ENCODE measurements at regions not wholly inside any gene's neighbourhood (a gene's known extent, or its start where the extent isn't known, plus 50 kb on each side); places are given as distances from the start of the nearest gene placed in this dataset.

DNA sequence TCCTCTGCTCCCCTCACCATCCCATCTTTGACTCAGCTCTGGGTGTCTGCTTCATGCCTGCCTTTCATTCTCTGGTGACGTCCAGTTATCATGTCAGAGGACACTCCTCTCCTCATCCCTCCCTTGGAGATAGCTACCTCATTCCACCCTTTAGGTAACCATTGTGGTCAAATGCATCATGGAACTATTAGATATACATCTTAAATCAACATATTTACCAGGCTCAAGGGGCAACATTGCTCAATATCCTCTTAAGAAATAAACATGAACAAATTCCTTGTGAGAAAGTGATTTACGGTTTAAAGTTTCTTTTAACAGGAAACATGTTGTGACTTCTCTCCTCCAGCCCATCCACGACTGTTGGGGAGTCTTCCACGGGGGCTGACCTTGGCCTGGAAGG is 511.6 kb upstream of the IGFBP3 start:
- CTCF ChIA-PET = no interaction called here

DNA sequence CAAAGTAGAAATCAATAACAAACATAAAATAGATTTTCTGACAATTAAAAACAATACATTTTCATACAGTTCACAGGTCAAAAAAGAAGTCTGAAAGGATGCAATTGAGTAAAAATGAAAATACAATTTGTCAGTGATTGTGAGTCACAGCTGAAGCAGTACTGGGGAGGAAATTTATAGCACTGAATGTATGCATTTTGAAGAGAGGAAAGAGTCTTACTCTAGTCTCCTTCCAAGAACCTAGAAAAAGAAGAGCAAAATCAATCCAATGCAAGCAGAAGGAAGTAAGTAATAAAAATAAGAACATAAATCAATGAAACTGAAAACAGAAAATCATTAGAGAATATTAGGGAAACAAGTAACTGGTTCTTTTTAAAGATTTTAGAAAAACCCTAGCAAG is 507.2 kb upstream of the IGFBP3 start:
- no peaks in the 10 kb centered on the region for H3K79me2 ChIP-seq (ENCODE audit: control insufficient read depth, insufficient read depth, low read length)
- H3K4me3 ChIP-seq (ENCODE audit: control extremely low read depth in 1 of 5, extremely low read depth in 1 of 5, insufficient read depth in 1 of 5, low read depth in 2 of 5, low read length in 4 of 5) = no peak overlapping the region
- no peaks in the 10 kb centered on the region for H3K4me1 ChIP-seq (ENCODE audit: control insufficient read depth in 2 of 2, insufficient read depth in 2 of 2, low read length in 2 of 2)
- no peak for ATAC-seq (ENCODE audit: low read depth)
- H3K9me3 ChIP-seq (ENCODE audit: control extremely low read depth in 1 of 3, control insufficient read depth in 2 of 3, insufficient read depth in 1 of 3, low read length in 2 of 3) = peaks cover 0 to 6% (median 0%) of the 10 kb centered on the region in 3 donors
- no peaks in the 10 kb centered on the region for H3K36me3 ChIP-seq (replicated peaks in 1 of 2; ENCODE audit: control extremely low read depth in 1 of 2, control insufficient read depth in 1 of 2, extremely low read depth in 1 of 2, insufficient read depth in 2 of 2, low read length in 1 of 2)
- Mint-ChIP-seq H3K4me3 (no peak overlapping the region), H3K27me3 (no peaks in the 10 kb centered on the region), H3K4me1 (no peaks in the 10 kb centered on the region), H3K27ac (no peak overlapping the region), H3K9me3 (ENCODE audit: insufficient read depth) (peaks cover 2% of the 10 kb centered on the region)
- ChIA-PET POLR2A (no interaction called here), CTCF (no interaction called here)
- H3K4me2 ChIP-seq (replicated peaks; ENCODE audit: low read depth, low read length, poor library complexity, severe bottlenecking) = no peak overlapping the region
- H3K27me3 ChIP-seq (replicated peaks in 1 of 4; ENCODE audit: control extremely low read depth in 1 of 4, control insufficient read depth in 3 of 4, insufficient read depth in 4 of 4, low read length in 3 of 4) = no peaks in the 10 kb centered on the region
- H3K27ac ChIP-seq (ENCODE audit: low read length in 2 of 2) = no peak overlapping the region
- H3K9ac ChIP-seq (ENCODE audit: low read length) = no peak overlapping the region
- intact Hi-C loops (cut with micrococcal nuclease) = no loop called here
- no peak overlapping the region for H2AFZ ChIP-seq (ENCODE audit: insufficient read depth, low read depth, low read length, poor library complexity, severe bottlenecking)
- no peaks in the 10 kb centered on the region for H4K20me1 ChIP-seq (ENCODE audit: control insufficient read depth, insufficient read depth, low read length, poor library complexity, severe bottlenecking)
- TF ChIP-seq EZH2 (IDR thresholded peaks at IDR 0.05; ENCODE audit: borderline replicate concordance, insufficient read depth, low read depth, low read length, poor library complexity, severe bottlenecking) = no peak
- TF ChIP-seq, protein P1, sequence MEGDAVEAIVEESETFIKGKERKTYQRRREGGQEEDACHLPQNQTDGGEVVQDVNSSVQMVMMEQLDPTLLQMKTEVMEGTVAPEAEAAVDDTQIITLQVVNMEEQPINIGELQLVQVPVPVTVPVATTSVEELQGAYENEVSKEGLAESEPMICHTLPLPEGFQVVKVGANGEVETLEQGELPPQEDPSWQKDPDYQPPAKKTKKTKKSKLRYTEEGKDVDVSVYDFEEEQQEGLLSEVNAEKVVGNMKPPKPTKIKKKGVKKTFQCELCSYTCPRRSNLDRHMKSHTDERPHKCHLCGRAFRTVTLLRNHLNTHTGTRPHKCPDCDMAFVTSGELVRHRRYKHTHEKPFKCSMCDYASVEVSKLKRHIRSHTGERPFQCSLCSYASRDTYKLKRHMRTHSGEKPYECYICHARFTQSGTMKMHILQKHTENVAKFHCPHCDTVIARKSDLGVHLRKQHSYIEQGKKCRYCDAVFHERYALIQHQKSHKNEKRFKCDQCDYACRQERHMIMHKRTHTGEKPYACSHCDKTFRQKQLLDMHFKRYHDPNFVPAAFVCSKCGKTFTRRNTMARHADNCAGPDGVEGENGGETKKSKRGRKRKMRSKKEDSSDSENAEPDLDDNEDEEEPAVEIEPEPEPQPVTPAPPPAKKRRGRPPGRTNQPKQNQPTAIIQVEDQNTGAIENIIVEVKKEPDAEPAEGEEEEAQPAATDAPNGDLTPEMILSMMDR (IDR thresholded peaks at IDR 0.05) = no peak
- no peak for DNase-seq

More for the DNA sequence above, 511.6 kb upstream of the IGFBP3 start:
- Histone ChIP-seq H3K4me1 (ENCODE audit: control insufficient read depth in 2 of 2, insufficient read depth in 2 of 2, low read length in 2 of 2) (no peaks in the 10 kb centered on the region), H3K36me3 (replicated peaks in 1 of 2; ENCODE audit: control extremely low read depth in 1 of 2, control insufficient read depth in 1 of 2, extremely low read depth in 1 of 2, insufficient read depth in 2 of 2, low read length in 1 of 2) (no peaks in the 10 kb centered on the region), H3K9ac (ENCODE audit: low read length) (no peak overlapping the region), H3K4me2 (replicated peaks; ENCODE audit: low read depth, low read length, poor library complexity, severe bottlenecking) (no peak overlapping the region), H3K79me2 (ENCODE audit: control insufficient read depth, insufficient read depth, low read length) (no peaks in the 10 kb centered on the region), H3K27me3 (replicated peaks in 1 of 4; ENCODE audit: control extremely low read depth in 1 of 4, control insufficient read depth in 3 of 4, insufficient read depth in 4 of 4, low read length in 3 of 4) (no peaks in the 10 kb centered on the region), H3K4me3 (ENCODE audit: control extremely low read depth in 1 of 5, extremely low read depth in 1 of 5, insufficient read depth in 1 of 5, low read depth in 2 of 5, low read length in 4 of 5) (no peak overlapping the region), H2AFZ (ENCODE audit: insufficient read depth, low read depth, low read length, poor library complexity, severe bottlenecking) (no peak overlapping the region), H3K27ac (ENCODE audit: low read length in 2 of 2) (no peak overlapping the region), H3K9me3 (ENCODE audit: control extremely low read depth in 1 of 3, control insufficient read depth in 2 of 3, insufficient read depth in 1 of 3, low read length in 2 of 3) (peaks cover 0 to 9% (median 3%) of the 10 kb centered on the region in 3 donors), H4K20me1 (ENCODE audit: control insufficient read depth, insufficient read depth, low read length, poor library complexity, severe bottlenecking) (no peaks in the 10 kb centered on the region)
- DNase-seq = no peak
- H3K4me3 Mint-ChIP-seq = no peak overlapping the region
- no peak for TF ChIP-seq EZH2 (IDR thresholded peaks at IDR 0.05; ENCODE audit: borderline replicate concordance, insufficient read depth, low read depth, low read length, poor library complexity, severe bottlenecking)
- TF ChIP-seq, protein P1 (IDR thresholded peaks at IDR 0.05) = no peak
- 85% methylated on average over 1 of the region's 4 CpGs for WGBS (ENCODE audit: insufficient coverage)
- intact Hi-C loops (cut with micrococcal nuclease) = no loop called here
- H3K27me3 Mint-ChIP-seq = no peaks in the 10 kb centered on the region
- ATAC-seq (ENCODE audit: low read depth) = no peak
- no peaks in the 10 kb centered on the region for H3K4me1 Mint-ChIP-seq
- no peak overlapping the region for H3K27ac Mint-ChIP-seq
- POLR2A ChIA-PET = no interaction called here
- peaks cover 5% of the 10 kb centered on the region for H3K9me3 Mint-ChIP-seq (ENCODE audit: insufficient read depth)
